NT2/D1 (cell line): ENCODE measurements at regions not wholly inside any gene's neighbourhood (a gene's known extent, or its start where the extent isn't known, plus 50 kb on each side); places are given as distances from the start of the nearest gene placed in this dataset.

ENCODE experiments used
- SUZ12 ChIP-seq: IDR thresholded peaks from 2 replicates; pipeline ENCODE4 v1.6.1; 2011; ENCODE audit not compliant: insufficient read length, insufficient read depth; ENCODE audit errors: extremely low read depth
- YY1 ChIP-seq: IDR thresholded peaks from 2 replicates; pipeline ENCODE4 v1.6.1; 2011; ENCODE audit not compliant: insufficient read length, insufficient read depth
- ZNF274 ChIP-seq: IDR thresholded peaks from 2 replicates; pipeline ENCODE4 v1.6.1; 2011; ENCODE audit warnings: mild to moderate bottlenecking, low read depth, low read length

GRCh38 chr11:97657852-97658251 lies 1268.0 kb downstream of the JRKL start:
- TF ChIP-seq YY1 (no peak), ZNF274 (no peak), SUZ12 (no peak)
